ENCODE measurements at regions not wholly inside any gene's neighbourhood (a gene's known extent, or its start where the extent isn't known, plus 50 kb on each side); places are given as distances from the start of the nearest gene placed in this dataset.

DNA sequence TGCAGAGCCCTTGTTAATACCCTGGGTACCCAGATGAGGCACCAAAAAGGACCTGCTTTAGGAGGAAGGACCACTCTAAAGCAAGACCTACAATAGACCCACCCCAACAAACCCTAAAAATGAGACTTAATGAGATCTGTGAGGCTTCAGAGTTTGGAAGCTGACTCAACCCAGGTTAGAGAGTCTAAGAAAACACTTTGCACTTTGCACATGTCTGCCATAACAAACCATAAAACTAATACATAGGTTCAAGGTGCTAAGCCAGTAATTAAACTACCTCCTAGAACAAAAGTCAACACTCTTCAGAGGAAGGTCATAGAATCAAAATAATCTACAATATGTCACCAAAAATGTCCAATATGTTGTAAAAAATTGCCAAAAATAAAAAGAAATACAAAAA lies 124.7 kb upstream of the C1orf21 start:
- no peak for DNase-seq (ENCODE audit: low spot score in 2 of 2)
- no peak for FAIRE-seq

DNA sequence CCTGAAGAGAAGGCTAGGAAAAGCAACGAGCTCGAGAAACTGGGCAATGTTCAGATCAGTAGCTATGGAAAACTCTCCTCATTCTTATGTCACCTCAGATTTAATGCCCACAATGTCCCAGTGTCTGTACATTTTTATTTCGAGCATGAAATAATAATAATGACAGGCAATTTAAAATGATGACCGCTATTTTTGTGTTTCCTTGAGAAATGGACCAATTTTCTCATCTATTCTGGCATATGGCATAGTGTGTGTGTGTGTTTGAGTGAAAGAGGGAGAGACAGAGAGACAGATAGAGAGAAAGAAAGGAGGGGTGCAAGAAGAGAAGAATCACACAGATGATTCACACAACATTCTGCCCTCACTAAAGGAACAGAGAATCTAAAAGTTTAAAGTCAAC lies 119.1 kb upstream of the C1orf21 start:
- no peak for FAIRE-seq
- no peak for DNase-seq (ENCODE audit: low spot score in 2 of 2)

DNA sequence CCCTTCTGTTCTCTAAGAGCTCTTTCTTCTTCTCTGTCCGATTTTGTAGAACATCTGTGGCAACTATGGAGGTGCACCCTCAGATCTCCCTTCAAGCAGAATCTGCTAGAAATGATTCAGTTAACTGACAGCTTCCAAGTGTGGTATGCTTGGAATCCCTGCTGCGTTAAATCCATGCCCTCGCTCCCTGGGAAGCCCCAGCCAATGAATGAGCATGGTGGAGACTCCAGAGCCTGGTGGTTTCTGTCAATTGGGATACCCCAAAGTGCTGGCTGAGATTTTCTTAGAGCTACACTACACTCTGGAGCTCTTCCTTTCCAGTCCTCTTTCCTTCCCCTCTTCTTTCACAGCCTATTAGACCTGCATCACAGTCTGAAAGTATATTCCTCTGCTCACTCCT lies 116.3 kb upstream of the C1orf21 start:
- DNase-seq (ENCODE audit: low spot score in 2 of 2) (no peak), FAIRE-seq (no peak)

DNA sequence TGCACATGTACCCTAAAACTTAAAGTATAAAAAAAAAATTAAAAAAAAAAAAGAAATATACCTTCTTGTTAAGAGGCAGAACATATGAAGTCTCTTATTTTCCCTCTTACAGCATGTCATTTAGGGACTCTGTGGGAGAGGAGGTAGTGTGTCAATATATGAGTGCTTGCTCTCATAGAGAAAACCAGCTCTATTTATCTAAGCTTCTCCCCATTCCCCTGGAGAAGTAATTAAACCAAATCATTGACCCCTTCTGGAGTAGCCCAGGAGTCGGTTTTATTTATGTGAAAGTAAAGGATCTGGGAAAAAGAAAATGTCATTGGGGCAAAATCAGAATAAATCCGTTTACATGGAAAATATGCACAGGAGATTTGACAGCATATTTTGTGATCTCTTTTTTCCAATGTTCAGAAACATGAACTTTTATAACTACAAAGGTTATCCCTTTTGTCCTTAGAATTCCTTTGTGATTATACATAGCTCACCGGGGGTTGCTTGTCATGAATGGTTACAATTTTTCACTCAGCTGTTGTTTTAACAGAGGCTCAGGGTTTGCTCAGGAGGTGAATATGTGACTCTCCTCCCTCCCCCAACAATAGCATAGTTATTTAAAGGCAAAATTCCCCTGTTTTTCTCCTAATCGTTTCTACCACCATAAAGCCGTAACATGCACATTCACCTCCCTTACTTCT lies 114.5 kb upstream of the C1orf21 start:
- FAIRE-seq, result no peak
- no peak for DNase-seq (ENCODE audit: low spot score in 2 of 2)

- no peak for FAIRE-seq
These were observed 110.4 kb upstream of the C1orf21 start for GRCh38 chr1:184276416-184276815.

DNA sequence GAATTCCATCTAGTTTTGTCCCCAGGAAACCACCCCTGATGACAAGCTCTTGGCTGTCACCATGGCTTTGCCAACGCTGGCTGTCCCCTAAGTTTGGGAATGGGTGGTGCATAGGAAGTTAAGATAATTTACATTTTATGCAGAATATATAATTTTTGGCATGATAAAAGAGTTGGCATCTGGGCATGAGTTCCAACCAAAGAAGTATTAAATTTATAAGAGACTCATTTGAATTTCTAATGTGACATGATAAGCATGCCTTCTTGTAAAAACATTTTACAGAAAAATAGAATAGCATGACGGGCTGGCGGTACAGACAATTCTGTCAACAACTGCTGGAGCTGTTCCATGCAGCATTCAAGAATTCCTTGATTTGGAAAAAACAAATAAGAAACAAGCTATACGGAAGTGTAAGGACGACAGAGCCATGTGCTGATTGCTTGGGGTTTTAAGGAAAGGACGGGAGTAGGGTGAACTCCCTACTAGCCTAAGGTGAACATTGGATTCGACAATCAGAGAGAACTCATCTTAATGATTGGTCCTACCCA lies 106.8 kb upstream of the C1orf21 start:
- DNase-seq (ENCODE audit: low spot score in 2 of 2) (no peak), FAIRE-seq (no peak)

More at GRCh38 chr1:184276416-184276815, 110.4 kb upstream of the C1orf21 start:
- DNase-seq (ENCODE audit: low spot score in 2 of 2), result no peak

GRCh38 chr1:184283999-184284398 lies 102.8 kb upstream of the C1orf21 start:
- DNase-seq (ENCODE audit: low spot score in 2 of 2) (no peak), FAIRE-seq (no peak)

GRCh38 chr1:184284900-184285299 lies 101.9 kb upstream of the C1orf21 start:
- no peak for FAIRE-seq

GRCh38 chr1:184285401-184286087 lies 101.3 kb upstream of the C1orf21 start:
- DNase-seq (ENCODE audit: low spot score in 2 of 2) (no peak), FAIRE-seq (no peak)

More at GRCh38 chr1:184284900-184285299, 101.9 kb upstream of the C1orf21 start:
- no peak for DNase-seq (ENCODE audit: low spot score in 2 of 2)

- DNase-seq (ENCODE audit: low spot score in 2 of 2), result no peak
- FAIRE-seq, result no peak
These were observed 99.8 kb upstream of the C1orf21 start for GRCh38 chr1:184287001-184287400.

GRCh38 chr1:184289825-184290550 lies 96.8 kb upstream of the C1orf21 start:
- DNase-seq (ENCODE audit: low spot score in 2 of 2), result no peak

DNA sequence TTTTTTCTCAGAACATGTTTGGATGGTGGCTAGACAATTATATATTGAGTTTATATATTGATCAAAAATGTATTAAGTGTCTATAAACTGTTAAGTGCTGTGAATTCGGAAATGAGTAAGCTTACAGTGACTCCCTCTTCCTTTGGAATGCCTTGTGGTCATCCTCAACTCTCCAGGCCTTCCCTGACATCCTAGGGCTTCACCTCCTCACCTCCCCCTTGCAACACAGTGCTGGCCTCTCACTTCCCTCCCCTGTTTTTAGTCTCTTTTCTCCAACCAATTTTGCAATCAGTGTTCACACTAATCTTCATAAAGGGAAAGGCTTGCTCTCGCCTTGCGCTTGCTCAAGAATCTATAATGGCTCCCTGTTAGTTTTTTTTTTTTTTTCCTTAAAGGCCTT lies 95.1 kb upstream of the C1orf21 start:
- no peak for DNase-seq (ENCODE audit: low spot score in 2 of 2)
- no peak for FAIRE-seq

More at GRCh38 chr1:184289825-184290550, 96.8 kb upstream of the C1orf21 start:
- no peak for FAIRE-seq

- FAIRE-seq (no peak), DNase-seq (ENCODE audit: low spot score in 2 of 2) (no peak)
These were observed 94.7 kb upstream of the C1orf21 start for GRCh38 chr1:184292101-184292500.

- DNase-seq (ENCODE audit: low spot score in 2 of 2) (no peak), FAIRE-seq (no peak)
These were observed 92.7 kb upstream of the C1orf21 start for GRCh38 chr1:184294101-184294500.

GRCh38 chr1:184296466-184297243 lies 90.2 kb upstream of the C1orf21 start:
- DNase-seq (ENCODE audit: low spot score in 2 of 2) (no peak), FAIRE-seq (no peak)

GRCh38 chr1:184297244-184297750 lies 89.5 kb upstream of the C1orf21 start:
- DNase-seq (ENCODE audit: low spot score in 2 of 2) (no peak), FAIRE-seq (no peak)

DNA sequence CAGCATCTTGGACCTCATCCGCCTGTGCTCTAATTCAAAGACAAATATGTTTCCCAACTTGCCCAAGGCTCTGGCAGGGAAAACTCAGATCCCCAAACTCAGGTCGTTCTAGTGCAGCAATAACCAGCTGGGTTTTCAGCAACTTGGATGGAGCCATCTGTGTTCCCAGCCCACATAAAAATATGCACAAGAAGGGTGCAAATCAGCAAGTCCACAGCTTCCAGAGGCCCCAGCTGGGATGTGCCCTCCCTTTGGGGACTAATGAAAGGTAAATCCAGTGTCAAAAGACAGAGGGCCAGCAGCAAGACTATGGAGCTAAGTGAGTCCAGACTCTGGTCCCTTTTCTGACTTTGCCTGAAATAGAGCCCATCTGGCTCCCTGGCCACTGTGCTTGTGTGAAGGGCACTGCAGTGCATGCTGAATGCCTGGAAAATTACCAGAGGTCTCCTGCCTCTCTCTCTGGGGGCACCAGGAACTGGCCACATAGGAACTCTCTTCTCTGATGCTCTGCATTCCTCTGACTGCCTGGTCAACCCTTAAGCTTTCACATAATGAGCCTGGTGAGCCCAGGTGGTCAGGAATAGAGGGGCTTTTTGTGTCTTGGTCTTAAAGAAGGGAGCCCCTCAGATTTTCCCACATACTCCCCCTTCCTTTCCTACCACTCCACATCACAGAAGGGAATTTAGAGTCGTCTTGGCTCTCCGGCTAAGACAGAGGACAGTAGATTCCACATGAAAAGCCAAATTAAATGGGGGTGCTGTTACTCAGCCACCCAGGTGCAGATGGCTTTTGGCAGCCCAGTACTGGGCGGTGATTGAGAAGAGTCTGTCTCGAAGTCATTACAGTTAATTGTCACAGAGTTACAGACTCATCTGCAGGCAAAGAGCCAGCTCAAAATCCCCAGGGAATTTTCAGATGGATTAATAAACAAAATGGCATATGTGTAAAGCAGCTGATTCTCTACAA lies 88.1 kb upstream of the C1orf21 start:
- DNase-seq (ENCODE audit: low spot score in 2 of 2) (no peak), FAIRE-seq (no peak)

- no peak for DNase-seq (ENCODE audit: low spot score in 2 of 2)
- no peak for FAIRE-seq
These were observed 87.4 kb upstream of the C1orf21 start for GRCh38 chr1:184299406-184299790.

DNA sequence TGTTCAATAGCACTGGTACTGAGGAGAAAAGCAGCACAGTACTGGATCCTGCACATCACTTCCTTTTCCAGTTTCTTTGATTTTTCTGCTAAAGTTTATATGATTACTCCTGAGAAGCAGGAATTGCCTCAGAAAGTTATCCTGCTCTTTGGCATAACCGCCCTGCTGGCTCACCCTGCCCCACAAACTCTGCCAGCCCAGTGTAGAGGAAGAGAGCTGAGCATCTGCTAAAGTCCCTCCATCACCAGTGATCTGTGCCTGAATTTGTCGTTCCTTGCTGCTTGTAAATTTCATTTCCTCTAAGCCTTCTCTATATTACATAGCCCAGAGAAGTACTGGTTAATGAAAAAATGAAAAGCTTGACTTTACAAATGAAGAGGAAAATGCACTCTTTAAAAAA lies 87.0 kb upstream of the C1orf21 start:
- FAIRE-seq (no peak), DNase-seq (ENCODE audit: low spot score in 2 of 2) (no peak)
